ENCODE measurements at regions not wholly inside any gene's neighbourhood (a gene's known extent, or its start where the extent isn't known, plus 50 kb on each side); places are given as distances from the start of the nearest gene placed in this dataset.

GRCh38 chr1:58318157-58319005, 228.1 kb downstream of the OMA1 start:
- no peak for TF ChIP-seq POLR2AphosphoS5 (IDR thresholded peaks at IDR 0.05; ENCODE audit: low read depth, low read length)
- no peak for TF ChIP-seq RFX5 (IDR thresholded peaks at IDR 0.05; ENCODE audit: low read length)
- TF ChIP-seq REST (IDR thresholded peaks at IDR 0.05; ENCODE audit: low read depth, low read length) = no peak
- TF ChIP-seq CTCF (IDR thresholded peaks at IDR 0.05) = no peak
- no peak for TF ChIP-seq MEF2A (IDR thresholded peaks at IDR 0.05; ENCODE audit: borderline replicate concordance, low read depth)
- no peak for TF ChIP-seq ELF1 (IDR thresholded peaks at IDR 0.05)
- TF ChIP-seq EZH2phosphoT487 (IDR thresholded peaks at IDR 0.05; ENCODE audit: borderline replicate concordance, low read depth) = no peak

All from SK-N-SH (cell line).